Left ventricle myocardium inferior (tissue), 1 donor: ENCODE measurements at regions not wholly inside any gene's neighbourhood (a gene's known extent, or its start where the extent isn't known, plus 50 kb on each side); places are given as distances from the start of the nearest gene placed in this dataset.

Experiments used
- DNase-seq: peaks from one replicate; pipeline ENCODE4 v3.0.0-alpha.2; 2020
- H3K27ac ChIP-seq: fragments of 200-600 bp; replicated peaks from 2 replicates; pipeline ENCODE4 v1.8.0; 2021
- H3K27me3 ChIP-seq: fragments of 200-600 bp; 2 replicates; pipeline ENCODE4 v1.8.0; 2021; ENCODE audit warnings: low read depth
- H3K36me3 ChIP-seq: fragments of 200-600 bp; 2 replicates; pipeline ENCODE4 v1.8.0; 2021
- H3K4me1 ChIP-seq: fragments of 200-600 bp; 2 replicates; pipeline ENCODE4 v1.8.0; 2021
- H3K4me3 ChIP-seq: fragments of 200-600 bp; 2 replicates; pipeline ENCODE4 v1.8.0; 2021; ENCODE audit warnings: mild to moderate bottlenecking, moderate library complexity
- H3K9me3 ChIP-seq: fragments of 200-600 bp; replicated peaks from 2 replicates; pipeline ENCODE4 v1.8.0; 2021
- intact Hi-C: fragments of 100-400 bp; cut with micrococcal nuclease; formaldehyde crosslinking; loops from one replicate; pipeline ENCODE4 v1.11.0; 2022
- TF ChIP-seq, protein P1 (sequence below): fragments of 200-600 bp; IDR thresholded peaks from 2 replicates; pipeline ENCODE4 v1.8.0; 2021; ENCODE audit warnings: antibody characterized with exemption, mild to moderate bottlenecking, borderline replicate concordance
- donor health status: DM: no; HTN: yes; CAD: no; lungs with severe emphysema.

DNA sequence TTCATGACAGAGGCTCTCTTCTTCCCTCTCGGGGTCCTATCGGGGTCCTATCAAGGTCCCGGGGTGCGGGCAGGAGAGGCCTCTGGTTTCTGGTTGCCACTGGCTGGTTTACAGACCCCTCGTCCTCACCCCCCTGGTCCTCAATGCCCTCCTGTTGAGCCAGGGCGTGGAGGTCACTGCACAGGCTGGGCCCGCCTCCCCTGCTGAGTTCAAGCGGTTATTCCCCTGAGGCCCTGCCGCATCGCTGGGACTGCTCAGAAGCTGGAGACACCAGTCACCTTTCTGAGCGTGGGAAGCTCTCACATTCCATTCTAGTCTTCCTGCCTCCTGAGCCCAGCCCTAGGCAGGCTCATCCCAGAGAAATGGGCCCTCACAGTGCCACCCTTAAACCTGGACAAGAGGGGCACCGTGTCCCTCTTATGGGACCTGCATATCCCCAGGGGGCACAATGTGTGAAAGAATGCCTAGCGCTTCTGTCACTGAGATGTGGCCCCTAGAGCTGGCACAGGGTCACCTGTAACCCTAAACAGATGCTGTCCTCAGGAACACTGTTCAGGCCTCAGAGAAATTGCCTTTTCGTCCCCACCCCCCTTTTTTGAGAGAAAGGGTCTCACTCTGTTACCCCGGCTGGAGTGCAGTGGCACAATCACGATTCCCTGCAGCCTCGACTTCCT is 177.7 kb upstream of the RGS6 start:
- no peak overlapping the region for H3K4me3 ChIP-seq
- TF ChIP-seq, protein P1, sequence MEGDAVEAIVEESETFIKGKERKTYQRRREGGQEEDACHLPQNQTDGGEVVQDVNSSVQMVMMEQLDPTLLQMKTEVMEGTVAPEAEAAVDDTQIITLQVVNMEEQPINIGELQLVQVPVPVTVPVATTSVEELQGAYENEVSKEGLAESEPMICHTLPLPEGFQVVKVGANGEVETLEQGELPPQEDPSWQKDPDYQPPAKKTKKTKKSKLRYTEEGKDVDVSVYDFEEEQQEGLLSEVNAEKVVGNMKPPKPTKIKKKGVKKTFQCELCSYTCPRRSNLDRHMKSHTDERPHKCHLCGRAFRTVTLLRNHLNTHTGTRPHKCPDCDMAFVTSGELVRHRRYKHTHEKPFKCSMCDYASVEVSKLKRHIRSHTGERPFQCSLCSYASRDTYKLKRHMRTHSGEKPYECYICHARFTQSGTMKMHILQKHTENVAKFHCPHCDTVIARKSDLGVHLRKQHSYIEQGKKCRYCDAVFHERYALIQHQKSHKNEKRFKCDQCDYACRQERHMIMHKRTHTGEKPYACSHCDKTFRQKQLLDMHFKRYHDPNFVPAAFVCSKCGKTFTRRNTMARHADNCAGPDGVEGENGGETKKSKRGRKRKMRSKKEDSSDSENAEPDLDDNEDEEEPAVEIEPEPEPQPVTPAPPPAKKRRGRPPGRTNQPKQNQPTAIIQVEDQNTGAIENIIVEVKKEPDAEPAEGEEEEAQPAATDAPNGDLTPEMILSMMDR, result no peak
- H3K27me3 ChIP-seq, result no peaks in the 10 kb centered on the region
- intact Hi-C loops, result loop anchor here (5.0 kb wide), 1 partner anchor 617 kb away; no protein-coding TSS in a partner anchor
- no peaks in the 10 kb centered on the region for H3K36me3 ChIP-seq
- H3K9me3 ChIP-seq, result no peaks in the 10 kb centered on the region
- H3K4me1 ChIP-seq, result peaks cover 9% of the 10 kb centered on the region
- DNase-seq, result no peak
- no peak overlapping the region for H3K27ac ChIP-seq

DNA sequence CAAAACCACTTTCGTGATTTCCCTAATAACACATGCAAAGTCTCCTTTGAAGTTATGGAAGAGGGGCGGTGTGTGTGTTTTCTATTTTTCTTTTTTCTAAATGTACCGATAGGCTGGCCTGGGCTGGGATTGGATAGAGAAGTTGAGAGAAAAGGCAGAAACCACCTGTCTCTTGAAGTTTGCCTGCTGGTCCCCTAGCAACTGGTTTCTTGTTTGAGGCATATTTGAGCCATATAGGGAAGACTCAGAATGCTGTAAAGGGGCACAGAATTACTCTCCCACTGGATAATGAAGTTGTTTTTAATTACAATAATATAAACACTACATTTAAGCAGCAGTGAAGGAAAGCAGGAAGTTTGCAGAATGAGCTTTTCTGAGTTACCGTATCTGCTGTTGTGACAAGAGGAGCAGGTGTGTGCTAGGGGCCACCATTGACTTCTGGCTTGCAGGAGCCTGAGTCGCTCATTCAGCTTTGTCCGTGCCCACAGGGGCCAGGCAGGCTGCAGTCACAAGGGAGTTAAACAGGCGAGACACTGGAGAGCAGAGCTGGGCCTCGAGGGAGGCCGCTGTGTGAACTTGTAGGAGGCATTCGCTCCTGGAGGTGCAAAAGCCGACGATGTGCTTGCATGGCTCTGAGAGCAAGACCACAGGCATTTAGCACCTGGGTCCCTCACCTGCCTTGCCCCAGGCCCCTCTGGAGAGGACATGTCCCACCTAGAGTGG is 173.8 kb upstream of the RGS6 start:
- Histone ChIP-seq H3K9me3 (peaks cover 17% of the 10 kb centered on the region), H3K27ac (no peak overlapping the region), H3K27me3 (peaks cover 5% of the 10 kb centered on the region), H3K4me1 (peaks cover 2% of the 10 kb centered on the region), H3K36me3 (no peaks in the 10 kb centered on the region), H3K4me3 (no peak overlapping the region)
- DNase-seq, result no peak
- TF ChIP-seq, protein P1, result no peak
- intact Hi-C loops, result no loop called here

DNA sequence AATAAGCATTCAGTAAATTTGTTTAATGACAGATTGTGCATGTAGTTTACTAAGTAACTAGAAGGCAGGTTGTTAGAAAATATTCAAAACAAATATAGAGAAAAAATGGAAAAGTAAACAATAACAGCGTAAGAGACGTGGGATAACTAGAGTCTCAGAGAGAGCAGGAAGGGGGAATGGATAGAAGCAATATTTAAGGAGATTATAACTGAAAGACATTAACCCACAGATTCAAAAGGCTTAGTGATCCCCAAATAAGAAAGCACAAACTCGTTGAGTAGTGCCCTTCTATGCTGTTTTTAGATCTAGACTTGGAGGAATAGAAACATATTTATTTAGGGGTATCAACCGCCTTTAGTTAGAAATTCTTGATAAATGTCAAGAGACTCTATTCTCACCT is 169.7 kb upstream of the RGS6 start:
- H3K4me1 ChIP-seq, result no peaks in the 10 kb centered on the region

DNA sequence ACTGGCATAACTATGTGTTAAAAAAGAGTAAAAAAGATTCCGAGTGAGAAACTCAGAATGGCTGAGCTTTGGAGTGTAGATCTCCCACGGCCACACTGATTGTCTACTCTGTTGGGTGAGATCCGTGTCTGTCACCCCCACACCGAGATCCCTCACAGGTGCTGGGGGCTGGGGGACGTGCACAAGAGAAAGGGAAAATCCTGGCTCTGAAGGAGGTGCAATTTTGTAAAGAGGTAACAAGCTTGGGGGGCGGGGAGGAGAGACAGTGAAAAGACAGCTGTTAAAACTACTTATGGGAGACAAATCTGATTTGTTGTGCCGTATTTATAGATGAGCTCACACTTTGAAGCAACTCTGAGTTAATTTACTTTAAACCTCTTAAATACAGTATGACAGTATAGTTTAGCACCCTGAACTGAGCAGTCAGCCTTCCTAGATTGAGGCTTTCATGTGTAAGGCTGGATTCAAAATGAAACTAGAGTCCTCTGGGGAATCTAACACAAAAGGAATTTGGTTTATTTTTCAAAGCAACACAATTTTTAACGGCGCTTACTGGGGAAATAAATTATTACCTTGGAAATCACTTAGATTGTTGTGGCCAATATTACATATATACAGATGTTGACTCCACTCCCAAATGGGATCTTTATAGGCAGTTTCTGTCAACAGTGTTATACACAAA is 167.4 kb upstream of the RGS6 start:
- H3K27ac ChIP-seq, result no peak overlapping the region
- H3K36me3 ChIP-seq, result no peaks in the 10 kb centered on the region
- H3K4me3 ChIP-seq, result no peak overlapping the region
- H3K9me3 ChIP-seq, result peaks cover 29% of the 10 kb centered on the region
- DNase-seq, result no peak
- intact Hi-C loops, result no loop called here
- H3K4me1 ChIP-seq, result no peaks in the 10 kb centered on the region
- peaks cover 10% of the 10 kb centered on the region for H3K27me3 ChIP-seq
- TF ChIP-seq, protein P1, result no peak

More for the DNA sequence above, 169.7 kb upstream of the RGS6 start:
- Histone ChIP-seq H3K27ac (no peak overlapping the region), H3K36me3 (no peaks in the 10 kb centered on the region), H3K27me3 (peaks cover 10% of the 10 kb centered on the region), H3K4me3 (no peak overlapping the region), H3K9me3 (peaks cover 18% of the 10 kb centered on the region)
- DNase-seq, result no peak
- intact Hi-C loops, result no loop called here
- TF ChIP-seq, protein P1, result no peak

DNA sequence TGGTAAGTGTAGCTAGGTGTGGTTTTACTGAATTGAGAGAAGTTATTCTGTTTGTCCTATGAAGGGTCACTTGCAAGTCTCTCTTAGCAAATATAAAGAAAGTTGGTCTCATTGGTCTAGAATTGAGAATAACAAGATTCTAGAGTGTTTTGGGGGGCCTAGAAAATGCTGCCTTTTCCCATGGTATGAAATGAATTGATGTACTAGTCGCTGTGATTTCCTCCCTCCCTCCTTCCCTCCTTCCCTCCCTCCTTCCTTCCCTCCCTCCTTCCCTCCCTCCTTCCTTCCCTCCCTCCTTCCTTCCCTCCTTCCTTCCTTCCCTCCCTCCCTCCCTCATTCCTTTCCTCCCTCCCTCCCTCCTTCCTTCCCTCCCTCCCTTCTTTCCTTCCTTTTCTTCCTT is 166.7 kb upstream of the RGS6 start:
- no peaks in the 10 kb centered on the region for H3K36me3 ChIP-seq
- intact Hi-C loops, result no loop called here
- no peaks in the 10 kb centered on the region for H3K4me1 ChIP-seq
- no peak overlapping the region for H3K27ac ChIP-seq
- TF ChIP-seq, protein P1, result no peak
- H3K27me3 ChIP-seq, result peaks cover 10% of the 10 kb centered on the region
- H3K9me3 ChIP-seq, result peaks cover 31% of the 10 kb centered on the region
- H3K4me3 ChIP-seq, result no peak overlapping the region
- DNase-seq, result no peak
